ENCODE measurements at regions not wholly inside any gene's neighbourhood (a gene's known extent, or its start where the extent isn't known, plus 50 kb on each side); places are given as distances from the start of the nearest gene placed in this dataset.

GRCh38 chr2:220320326-220320725 lies 692.9 kb downstream of the SLC4A3 start:
- Histone ChIP-seq H2AFZ (ENCODE audit: low read length, unreplicated experiment) (no peak overlapping the region), H3K4me1 (ENCODE audit: control insufficient read depth, insufficient read depth, low read length, unreplicated experiment) (no peaks in the 10 kb centered on the region), H3K27me3 (ENCODE audit: insufficient read depth, low read length) (no peaks in the 10 kb centered on the region), H3K4me3 (ENCODE audit: low read depth, low read length) (no peak overlapping the region), H3K27ac (ENCODE audit: low read depth, low read length) (no peak overlapping the region), H3K36me3 (ENCODE audit: insufficient read depth, low read length) (no peaks in the 10 kb centered on the region), H3K79me2 (ENCODE audit: control insufficient read depth, insufficient read depth, low read length, unreplicated experiment) (no peaks in the 10 kb centered on the region)

DNA sequence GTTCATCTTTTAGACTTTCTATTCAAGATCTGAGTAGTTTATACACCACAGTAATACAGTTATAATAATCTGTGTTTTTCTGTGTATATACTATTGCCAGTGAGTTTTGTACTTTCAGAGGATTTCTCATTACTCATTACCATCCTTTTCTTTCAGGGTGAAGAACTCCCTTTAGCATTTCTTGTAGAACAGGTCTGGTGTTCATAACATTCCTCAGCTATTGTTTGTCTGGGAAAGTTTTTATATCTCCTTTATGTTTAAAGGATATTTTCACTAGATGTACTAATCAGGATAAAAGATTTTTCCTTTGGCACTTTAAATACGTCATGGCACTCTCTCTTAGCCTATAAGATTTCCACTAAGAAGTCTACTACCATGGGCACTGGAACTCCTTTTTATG lies 705.5 kb downstream of the SLC4A3 start:
- no peaks in the 10 kb centered on the region for H3K79me2 ChIP-seq (ENCODE audit: control insufficient read depth, insufficient read depth, low read length, unreplicated experiment)
- H3K4me3 ChIP-seq (ENCODE audit: low read depth, low read length), result no peak overlapping the region
- no peaks in the 10 kb centered on the region for H3K27me3 ChIP-seq (ENCODE audit: insufficient read depth, low read length)
- no peaks in the 10 kb centered on the region for H3K36me3 ChIP-seq (ENCODE audit: insufficient read depth, low read length)
- H3K4me1 ChIP-seq (ENCODE audit: control insufficient read depth, insufficient read depth, low read length, unreplicated experiment), result no peaks in the 10 kb centered on the region
- H2AFZ ChIP-seq (ENCODE audit: low read length, unreplicated experiment), result no peak overlapping the region
- H3K27ac ChIP-seq (ENCODE audit: low read depth, low read length), result no peak overlapping the region

DNA sequence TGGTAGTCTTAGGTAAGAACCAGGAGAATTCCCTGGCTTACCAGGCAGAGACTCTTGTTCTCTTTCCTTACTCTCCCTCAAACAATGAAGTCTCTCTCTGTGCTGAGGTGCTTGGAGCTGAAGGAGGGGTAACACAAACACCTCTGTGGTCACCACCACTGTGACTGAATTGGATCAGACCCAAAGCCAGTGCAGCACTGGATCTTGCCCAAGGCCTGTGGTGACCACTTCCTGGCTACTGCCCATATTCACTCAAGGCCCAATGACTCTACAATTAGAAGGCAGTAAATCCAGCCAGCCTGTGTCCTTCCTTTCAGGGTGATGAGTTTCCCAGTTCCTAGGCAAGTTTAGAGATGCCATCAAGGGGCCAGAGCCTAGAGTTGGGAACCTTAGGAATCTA lies 706.8 kb downstream of the SLC4A3 start:
- H3K79me2 ChIP-seq (ENCODE audit: control insufficient read depth, insufficient read depth, low read length, unreplicated experiment), result no peaks in the 10 kb centered on the region
- no peak overlapping the region for H3K4me3 ChIP-seq (ENCODE audit: low read depth, low read length)
- H3K27ac ChIP-seq (ENCODE audit: low read depth, low read length), result no peak overlapping the region
- H2AFZ ChIP-seq (ENCODE audit: low read length, unreplicated experiment), result no peak overlapping the region
- no peaks in the 10 kb centered on the region for H3K27me3 ChIP-seq (ENCODE audit: insufficient read depth, low read length)
- H3K4me1 ChIP-seq (ENCODE audit: control insufficient read depth, insufficient read depth, low read length, unreplicated experiment), result no peaks in the 10 kb centered on the region
- H3K36me3 ChIP-seq (ENCODE audit: insufficient read depth, low read length), result no peaks in the 10 kb centered on the region

DNA sequence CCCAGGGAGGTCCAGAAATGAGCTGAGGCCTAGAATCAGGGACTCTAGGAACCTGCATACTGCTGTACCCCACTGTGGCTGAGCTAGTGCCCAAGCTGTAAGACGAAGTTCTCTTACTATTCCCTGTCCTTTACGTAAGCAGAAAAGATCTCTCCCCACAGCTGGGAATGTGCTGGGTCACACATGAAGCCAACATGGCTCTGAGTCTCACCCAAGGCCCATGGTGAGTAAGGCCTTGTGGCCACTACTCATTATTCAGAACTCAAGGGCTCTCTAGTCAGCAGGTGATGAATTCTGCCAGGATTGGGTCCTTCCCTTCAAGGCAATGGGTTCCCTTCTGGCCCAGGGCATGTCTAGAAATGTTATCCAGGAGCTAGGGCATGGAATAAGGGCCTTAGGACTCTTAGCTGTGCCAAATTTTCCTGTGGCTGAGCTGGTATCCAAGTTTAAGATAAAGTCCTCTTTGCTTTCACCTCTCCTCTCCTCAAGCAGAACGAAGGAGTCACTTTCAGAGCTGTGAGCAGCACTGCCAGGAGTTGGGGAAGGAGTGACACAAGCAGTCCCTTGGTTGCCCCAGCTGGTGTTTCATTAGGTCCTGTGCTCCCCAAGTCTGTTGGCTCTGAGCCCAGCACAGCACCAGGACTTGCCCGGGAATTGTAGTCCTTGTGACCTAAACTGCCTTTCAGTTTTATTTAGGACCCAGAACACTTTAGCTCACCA lies 707.6 kb downstream of the SLC4A3 start:
- Histone ChIP-seq H3K27ac (ENCODE audit: low read depth, low read length) (no peak overlapping the region), H3K79me2 (ENCODE audit: control insufficient read depth, insufficient read depth, low read length, unreplicated experiment) (no peaks in the 10 kb centered on the region), H3K36me3 (ENCODE audit: insufficient read depth, low read length) (no peaks in the 10 kb centered on the region), H3K4me3 (ENCODE audit: low read depth, low read length) (no peak overlapping the region), H3K27me3 (ENCODE audit: insufficient read depth, low read length) (no peaks in the 10 kb centered on the region), H3K4me1 (ENCODE audit: control insufficient read depth, insufficient read depth, low read length, unreplicated experiment) (no peaks in the 10 kb centered on the region), H2AFZ (ENCODE audit: low read length, unreplicated experiment) (no peak overlapping the region)

GRCh38 chr2:220335591-220335915 lies 708.1 kb downstream of the SLC4A3 start:
- H2AFZ ChIP-seq (ENCODE audit: low read length, unreplicated experiment), result no peak overlapping the region
- no peaks in the 10 kb centered on the region for H3K27me3 ChIP-seq (ENCODE audit: insufficient read depth, low read length)
- H3K4me3 ChIP-seq (ENCODE audit: low read depth, low read length), result no peak overlapping the region
- no peaks in the 10 kb centered on the region for H3K4me1 ChIP-seq (ENCODE audit: control insufficient read depth, insufficient read depth, low read length, unreplicated experiment)
- H3K27ac ChIP-seq (ENCODE audit: low read depth, low read length), result no peak overlapping the region
- H3K36me3 ChIP-seq (ENCODE audit: insufficient read depth, low read length), result no peaks in the 10 kb centered on the region
- H3K79me2 ChIP-seq (ENCODE audit: control insufficient read depth, insufficient read depth, low read length, unreplicated experiment), result no peaks in the 10 kb centered on the region

- H3K4me3 ChIP-seq (ENCODE audit: low read depth, low read length), result no peak overlapping the region
- no peaks in the 10 kb centered on the region for H3K4me1 ChIP-seq (ENCODE audit: control insufficient read depth, insufficient read depth, low read length, unreplicated experiment)
- H3K27ac ChIP-seq (ENCODE audit: low read depth, low read length), result no peak overlapping the region
- no peak overlapping the region for H2AFZ ChIP-seq (ENCODE audit: low read length, unreplicated experiment)
- no peaks in the 10 kb centered on the region for H3K27me3 ChIP-seq (ENCODE audit: insufficient read depth, low read length)
- no peaks in the 10 kb centered on the region for H3K36me3 ChIP-seq (ENCODE audit: insufficient read depth, low read length)
- no peaks in the 10 kb centered on the region for H3K79me2 ChIP-seq (ENCODE audit: control insufficient read depth, insufficient read depth, low read length, unreplicated experiment)
These were observed 709.3 kb downstream of the SLC4A3 start for GRCh38 chr2:220336771-220337170.

- Histone ChIP-seq H3K27ac (ENCODE audit: low read depth, low read length) (no peak overlapping the region), H3K36me3 (ENCODE audit: insufficient read depth, low read length) (no peaks in the 10 kb centered on the region), H3K27me3 (ENCODE audit: insufficient read depth, low read length) (no peaks in the 10 kb centered on the region), H2AFZ (ENCODE audit: low read length, unreplicated experiment) (no peak overlapping the region), H3K4me3 (ENCODE audit: low read depth, low read length) (no peak overlapping the region), H3K4me1 (ENCODE audit: control insufficient read depth, insufficient read depth, low read length, unreplicated experiment) (no peaks in the 10 kb centered on the region), H3K79me2 (ENCODE audit: control insufficient read depth, insufficient read depth, low read length, unreplicated experiment) (no peaks in the 10 kb centered on the region)
These were observed 710.4 kb downstream of the SLC4A3 start for GRCh38 chr2:220337611-220338440.

GRCh38 chr2:220341014-220341413 lies 713.6 kb downstream of the SLC4A3 start:
- Histone ChIP-seq H3K27ac (ENCODE audit: low read depth, low read length) (no peak overlapping the region), H3K27me3 (ENCODE audit: insufficient read depth, low read length) (no peaks in the 10 kb centered on the region), H3K79me2 (ENCODE audit: control insufficient read depth, insufficient read depth, low read length, unreplicated experiment) (no peaks in the 10 kb centered on the region), H3K4me3 (ENCODE audit: low read depth, low read length) (no peak overlapping the region), H3K36me3 (ENCODE audit: insufficient read depth, low read length) (no peaks in the 10 kb centered on the region), H2AFZ (ENCODE audit: low read length, unreplicated experiment) (no peak overlapping the region), H3K4me1 (ENCODE audit: control insufficient read depth, insufficient read depth, low read length, unreplicated experiment) (no peaks in the 10 kb centered on the region)

DNA sequence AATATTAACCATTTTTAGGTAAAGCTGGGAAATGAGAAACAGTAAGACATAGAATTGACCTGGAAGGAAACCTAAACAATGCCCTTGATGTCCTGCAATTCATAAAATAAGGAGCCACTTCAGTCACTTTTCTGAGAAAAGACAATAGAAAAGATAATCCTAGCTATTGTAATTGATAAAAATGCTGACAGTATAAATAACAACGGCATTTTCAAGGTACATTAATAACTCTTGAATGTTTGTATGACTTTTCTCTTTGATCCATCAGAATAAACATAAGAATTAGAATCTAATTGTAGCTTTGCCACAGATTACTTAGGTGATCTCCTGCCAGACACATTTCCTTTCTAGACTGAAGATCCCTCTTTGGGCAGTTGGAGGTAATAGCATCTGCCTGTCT lies 719.5 kb downstream of the SLC4A3 start:
- Histone ChIP-seq H3K27me3 (ENCODE audit: insufficient read depth, low read length) (no peaks in the 10 kb centered on the region), H3K4me1 (ENCODE audit: control insufficient read depth, insufficient read depth, low read length, unreplicated experiment) (no peaks in the 10 kb centered on the region), H3K79me2 (ENCODE audit: control insufficient read depth, insufficient read depth, low read length, unreplicated experiment) (no peaks in the 10 kb centered on the region), H2AFZ (ENCODE audit: low read length, unreplicated experiment) (no peak overlapping the region), H3K36me3 (ENCODE audit: insufficient read depth, low read length) (no peaks in the 10 kb centered on the region), H3K27ac (ENCODE audit: low read depth, low read length) (no peak overlapping the region), H3K4me3 (ENCODE audit: low read depth, low read length) (no peak overlapping the region)

GRCh38 chr2:220347626-220348025 lies 720.2 kb downstream of the SLC4A3 start:
- H3K79me2 ChIP-seq (ENCODE audit: control insufficient read depth, insufficient read depth, low read length, unreplicated experiment), result no peaks in the 10 kb centered on the region
- no peak overlapping the region for H3K27ac ChIP-seq (ENCODE audit: low read depth, low read length)
- H3K36me3 ChIP-seq (ENCODE audit: insufficient read depth, low read length), result no peaks in the 10 kb centered on the region
- H3K27me3 ChIP-seq (ENCODE audit: insufficient read depth, low read length), result no peaks in the 10 kb centered on the region
- H3K4me3 ChIP-seq (ENCODE audit: low read depth, low read length), result no peak overlapping the region
- H3K4me1 ChIP-seq (ENCODE audit: control insufficient read depth, insufficient read depth, low read length, unreplicated experiment), result no peaks in the 10 kb centered on the region
- no peak overlapping the region for H2AFZ ChIP-seq (ENCODE audit: low read length, unreplicated experiment)

- Histone ChIP-seq H3K4me1 (ENCODE audit: control insufficient read depth, insufficient read depth, low read length, unreplicated experiment) (no peaks in the 10 kb centered on the region), H3K4me3 (ENCODE audit: low read depth, low read length) (no peak overlapping the region), H3K27me3 (ENCODE audit: insufficient read depth, low read length) (no peaks in the 10 kb centered on the region), H3K27ac (ENCODE audit: low read depth, low read length) (no peak overlapping the region), H2AFZ (ENCODE audit: low read length, unreplicated experiment) (no peak overlapping the region), H3K79me2 (ENCODE audit: control insufficient read depth, insufficient read depth, low read length, unreplicated experiment) (no peaks in the 10 kb centered on the region), H3K36me3 (ENCODE audit: insufficient read depth, low read length) (no peaks in the 10 kb centered on the region)
These were observed 720.8 kb downstream of the SLC4A3 start for GRCh38 chr2:220348206-220348605.
